NCI-H1694 treated with DMSO at 0.1 percent for 48 hours (cell line): ENCODE measurements at regions not wholly inside any gene's neighbourhood (a gene's known extent, or its start where the extent isn't known, plus 50 kb on each side); places are given as distances from the start of the nearest gene placed in this dataset.
"Not testable (repeated sequence)": the region's sequence is repeated elsewhere in the genome, so short reads cannot be mapped to it uniquely, and the experiment has no call there.

ENCODE experiments used
- DNase-seq: peaks from one replicate; lab custom pipeline; 2025; lab: John Stamatoyannopoulos, UW

GRCh38 chr1:244297087-244297486, 154.6 kb downstream of the ADSS2 start:
- DNase-seq: no peak

DNA sequence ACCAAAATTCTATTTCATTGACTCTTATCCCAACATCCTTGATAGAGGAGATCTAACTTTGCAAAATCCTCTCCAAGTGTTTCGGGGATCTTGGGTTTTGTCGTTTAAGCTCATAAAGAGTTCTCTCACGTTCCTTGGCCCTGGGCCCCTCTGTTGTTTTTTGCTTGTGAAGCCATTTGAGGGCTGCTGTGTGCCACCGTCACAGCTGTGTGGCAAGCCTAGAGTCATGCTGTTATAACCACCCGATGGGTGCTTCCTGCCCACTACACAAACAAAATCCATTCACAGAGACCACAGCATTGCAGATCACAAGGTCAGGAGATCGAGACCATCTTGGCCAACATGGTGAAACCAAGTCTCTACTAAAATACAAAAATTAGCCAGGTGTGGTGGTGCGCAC, 154.1 kb downstream of the ADSS2 start:
- no peak for DNase-seq

DNA sequence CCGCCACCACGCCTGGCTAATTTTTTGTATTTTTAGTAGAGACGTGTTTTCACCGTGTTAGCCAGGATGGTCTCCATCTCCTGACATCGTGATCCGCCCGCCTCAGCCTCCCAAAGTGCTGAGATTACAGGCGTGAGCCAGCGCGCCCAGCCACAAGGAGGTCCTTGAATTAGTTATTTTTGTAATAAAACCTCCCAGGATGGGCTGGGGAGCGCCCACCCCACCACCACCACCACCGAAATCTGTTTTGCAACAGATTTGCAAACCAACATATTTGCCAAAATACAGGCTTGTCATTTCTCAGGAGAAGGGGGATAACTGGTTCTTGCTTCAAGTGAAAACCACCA, 151.7 kb downstream of the ADSS2 start:
- DNase-seq: not testable (repeated sequence)

DNA sequence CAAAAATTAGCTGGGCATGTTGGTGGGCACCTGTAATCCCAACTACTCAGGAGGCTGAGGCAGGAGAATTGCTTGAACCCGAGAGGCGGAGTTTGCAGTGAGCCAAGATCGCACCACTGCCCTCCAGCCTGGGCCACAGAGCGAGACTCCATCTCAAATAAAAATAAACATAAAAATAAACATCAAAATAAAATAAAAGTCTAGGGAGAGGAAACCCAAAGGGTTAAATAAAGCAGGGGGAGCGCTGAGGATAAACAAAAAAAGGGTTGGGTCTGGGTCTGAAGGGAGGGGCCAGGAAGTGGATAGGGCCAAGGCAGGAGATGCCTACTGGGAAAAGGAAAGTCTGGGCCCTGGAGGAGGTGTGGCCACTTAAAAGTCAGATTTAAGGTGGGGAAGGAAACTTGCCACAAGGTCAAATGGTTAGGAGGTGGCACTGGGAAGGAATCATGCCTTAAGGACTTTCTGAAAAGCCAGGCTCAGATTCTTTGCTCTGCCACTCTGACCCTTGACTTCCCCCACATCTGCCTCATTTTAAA, 150.0 kb downstream of the ADSS2 start:
- DNase-seq: no peak

- no peak for DNase-seq
Measured at GRCh38 chr1:244302876-244303609, 148.7 kb downstream of the ADSS2 start.

- no peak for DNase-seq
Measured at GRCh38 chr1:244303610-244303969, 148.1 kb downstream of the ADSS2 start.

DNA sequence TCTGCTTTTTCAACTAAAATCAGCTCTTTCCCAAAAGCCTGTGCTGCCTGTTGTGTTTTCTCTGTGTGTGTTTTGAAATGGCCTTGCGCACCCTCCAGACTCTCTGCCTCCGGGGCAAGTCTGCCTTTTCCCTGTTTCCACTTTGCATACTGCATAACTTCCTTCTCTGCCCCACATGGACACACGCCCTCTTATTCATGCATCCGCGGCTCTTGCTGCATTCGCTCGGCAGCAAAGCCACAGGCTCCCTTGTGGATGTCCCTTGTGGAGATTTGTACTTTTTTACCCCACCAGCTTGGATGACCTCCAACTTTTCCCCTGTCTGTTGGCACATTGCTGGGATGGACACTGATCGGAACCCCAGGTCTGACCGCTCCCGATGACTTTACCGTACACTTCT, 147.6 kb downstream of the ADSS2 start:
- no peak for DNase-seq

GRCh38 chr1:244304656-244305055, 147.1 kb downstream of the ADSS2 start:
- no peak for DNase-seq

- no peak for DNase-seq
Measured at GRCh38 chr1:244305776-244306341, 145.8 kb downstream of the ADSS2 start.

- DNase-seq: no peak
Measured at GRCh38 chr1:244306544-244306943, 145.2 kb downstream of the ADSS2 start.

- not testable (repeated sequence) for DNase-seq
Measured at GRCh38 chr1:244309191-244309590, 142.5 kb downstream of the ADSS2 start.

GRCh38 chr1:244311784-244312532, 139.8 kb downstream of the ADSS2 start:
- no peak for DNase-seq

- DNase-seq: no peak
Measured at GRCh38 chr1:244313346-244313745, 138.4 kb downstream of the ADSS2 start.

DNA sequence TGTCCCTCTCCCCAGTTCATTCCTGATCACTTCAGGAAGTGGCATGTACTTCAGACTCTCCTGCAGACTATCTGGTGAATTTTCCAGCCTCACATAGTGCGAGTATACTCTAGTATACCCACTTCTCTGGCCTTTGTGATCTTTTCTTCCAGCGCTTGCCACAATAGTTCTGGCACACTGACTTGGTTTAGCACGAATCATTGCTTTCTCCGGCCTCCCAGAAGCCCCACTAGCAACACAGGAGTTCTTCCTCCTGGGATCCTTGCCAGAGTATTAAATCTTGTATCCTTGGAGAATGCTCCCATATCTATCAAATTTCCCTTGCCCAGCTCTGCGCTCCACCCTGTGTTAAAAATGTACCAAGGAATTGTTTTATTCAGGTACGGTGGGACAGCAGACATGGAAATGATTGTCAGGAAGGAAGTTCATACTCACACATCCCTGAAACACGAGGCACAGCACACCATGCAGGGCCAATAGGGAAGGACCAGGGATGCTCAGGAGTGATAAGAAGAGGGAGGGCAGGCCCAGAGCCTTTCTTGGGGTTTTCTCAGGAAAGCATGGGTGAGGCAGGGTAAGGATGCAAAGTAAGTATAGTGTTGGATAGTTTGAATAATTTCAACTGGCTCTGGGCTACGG, 136.7 kb downstream of the ADSS2 start:
- DNase-seq: no peak

DNA sequence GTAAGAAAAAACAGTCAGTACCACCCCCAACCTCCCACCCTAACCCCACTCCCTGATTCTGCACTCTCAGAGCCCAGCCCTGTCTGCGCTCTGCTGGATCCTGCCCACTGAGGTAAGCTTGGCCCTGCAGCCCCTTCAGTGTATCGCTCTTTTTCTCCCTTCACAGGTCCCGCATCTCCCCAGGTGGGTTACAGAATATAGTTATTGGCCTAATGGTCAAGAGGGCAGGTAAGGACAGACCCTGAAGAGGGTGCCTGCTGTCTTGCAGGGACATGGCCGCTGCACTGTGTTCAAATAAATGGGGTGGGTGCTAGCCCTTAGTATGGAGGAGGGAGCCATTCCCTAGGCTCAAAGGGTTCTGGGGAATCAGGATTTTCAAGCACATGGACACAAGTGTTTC, 135.7 kb downstream of the ADSS2 start:
- no peak for DNase-seq

DNA sequence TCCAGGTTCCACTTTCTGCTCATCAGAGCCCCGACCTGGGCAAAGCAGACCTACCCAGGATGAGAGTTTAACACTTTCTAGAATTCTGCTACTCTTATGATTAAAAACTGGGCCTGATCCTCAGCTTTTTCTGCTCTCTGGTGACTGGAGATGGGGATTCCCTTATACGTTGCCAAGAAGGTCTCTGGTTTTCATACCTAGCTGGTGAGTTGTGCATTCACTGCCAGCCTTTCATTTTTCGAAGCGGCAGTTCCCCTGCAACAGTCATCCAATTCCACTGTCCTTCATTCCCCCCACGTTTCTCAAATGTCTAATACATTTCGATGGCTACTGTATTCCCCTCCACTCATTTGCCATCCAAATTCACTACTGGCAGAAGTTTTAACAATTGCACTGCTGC, 135.3 kb downstream of the ADSS2 start:
- DNase-seq: no peak

DNA sequence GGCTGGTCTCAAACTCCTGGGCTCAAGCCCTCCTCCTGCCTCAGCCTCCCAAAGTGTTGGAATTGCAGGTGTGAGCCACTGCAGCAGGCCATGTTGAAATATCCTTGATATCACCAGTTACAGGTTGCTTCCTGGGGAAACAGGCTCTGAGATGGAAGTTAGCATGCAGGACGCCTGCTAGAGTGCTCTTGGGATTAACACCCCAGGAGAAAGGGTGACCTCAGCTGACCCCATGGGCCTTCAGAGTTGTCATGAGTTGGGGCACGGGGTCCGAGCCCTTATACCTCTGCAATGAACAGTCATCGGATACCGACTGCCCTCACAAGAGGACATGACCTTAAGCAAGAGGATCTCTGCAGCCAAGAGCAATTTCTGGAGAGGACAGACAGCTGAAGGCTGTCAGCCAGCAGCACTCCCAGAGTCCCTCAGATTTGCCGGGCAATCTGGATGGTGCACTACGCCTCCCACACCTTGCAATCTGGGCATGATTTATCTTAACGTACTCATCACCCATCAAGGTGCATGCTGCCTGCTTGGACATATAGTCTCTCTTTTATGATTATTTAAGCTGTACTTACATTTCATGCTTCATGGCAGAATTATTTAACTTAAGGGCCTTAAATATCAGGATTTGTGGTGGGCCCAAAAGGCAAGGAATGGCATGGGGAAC, 134.6 kb downstream of the ADSS2 start:
- DNase-seq: no peak

GRCh38 chr1:244318078-244318477, 133.6 kb downstream of the ADSS2 start:
- DNase-seq: no peak

GRCh38 chr1:244318512-244318911, 133.2 kb downstream of the ADSS2 start:
- no peak for DNase-seq

- peak; percentile 42 for DNase-seq
Measured at GRCh38 chr1:244319283-244320132, 132.2 kb downstream of the ADSS2 start.

GRCh38 chr1:244322181-244322580, 129.5 kb downstream of the ADSS2 start:
- DNase-seq: no peak
